Activated naive CD8-positive, alpha-beta T cell (primary cell): ENCODE measurements at regions not wholly inside any gene's neighbourhood (a gene's known extent, or its start where the extent isn't known, plus 50 kb on each side); places are given as distances from the start of the nearest gene placed in this dataset.

Experiments used
- H3K27ac Mint-ChIP-seq: one replicate; pipeline ENCODE4 v1.8.0; 2021; ENCODE audit warnings: mixed read lengths
- H3K27me3 Mint-ChIP-seq: one replicate; pipeline ENCODE4 v1.8.0; 2021; ENCODE audit warnings: mixed read lengths
- H3K36me3 Mint-ChIP-seq: one replicate; pipeline ENCODE4 v1.8.0; 2021; ENCODE audit warnings: mixed read lengths
- H3K4me1 Mint-ChIP-seq: one replicate; pipeline ENCODE4 v1.8.0; 2021; ENCODE audit warnings: low read depth, mixed read lengths
- H3K4me3 Mint-ChIP-seq: one replicate; pipeline ENCODE4 v1.8.0; 2021; ENCODE audit warnings: mild to moderate bottlenecking, mixed read lengths
- H3K9me3 Mint-ChIP-seq: one replicate; pipeline ENCODE4 v1.8.0; 2021; ENCODE audit warnings: low read depth, mixed read lengths

DNA sequence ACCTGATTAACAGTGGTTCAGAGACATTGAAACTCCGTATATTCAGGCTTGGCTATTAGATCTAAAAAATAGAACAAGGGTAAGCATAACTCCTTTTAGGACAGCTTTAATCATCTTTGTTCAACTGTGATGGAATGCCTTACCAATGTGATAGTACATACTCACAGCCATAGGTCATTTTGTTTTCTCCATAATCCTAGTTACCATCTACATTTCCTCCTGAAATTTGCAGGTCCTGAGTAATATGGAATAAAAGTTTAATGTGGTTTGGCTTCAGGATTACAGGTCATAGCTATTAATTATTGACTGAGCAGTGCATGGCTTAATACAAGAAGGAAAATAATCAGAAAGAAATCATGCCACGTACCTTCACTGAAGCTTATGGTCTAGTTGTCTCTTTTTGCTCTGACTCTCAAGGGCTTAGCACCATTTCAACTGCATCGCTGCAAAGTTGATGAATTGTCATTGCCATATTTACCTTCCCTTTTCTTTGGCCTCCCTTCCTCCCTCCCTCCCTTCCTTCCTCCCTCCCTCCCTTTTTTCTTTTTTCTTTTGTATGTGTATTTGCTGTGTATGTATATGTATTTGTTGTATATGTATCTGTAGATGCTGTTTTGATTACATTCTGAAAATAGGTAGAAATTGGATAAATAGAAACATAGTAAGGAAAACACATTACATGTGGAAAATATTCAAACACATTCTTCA is 250.9 kb upstream of the ZNF608 start:
- no peaks in the 10 kb centered on the region for H3K4me1 Mint-ChIP-seq
- H3K27me3 Mint-ChIP-seq: peaks cover 2% of the 10 kb centered on the region
- H3K36me3 Mint-ChIP-seq: no peaks in the 10 kb centered on the region
- peaks cover 4% of the 10 kb centered on the region for H3K9me3 Mint-ChIP-seq
- no peak overlapping the region for H3K27ac Mint-ChIP-seq
- H3K4me3 Mint-ChIP-seq: no peak overlapping the region

DNA sequence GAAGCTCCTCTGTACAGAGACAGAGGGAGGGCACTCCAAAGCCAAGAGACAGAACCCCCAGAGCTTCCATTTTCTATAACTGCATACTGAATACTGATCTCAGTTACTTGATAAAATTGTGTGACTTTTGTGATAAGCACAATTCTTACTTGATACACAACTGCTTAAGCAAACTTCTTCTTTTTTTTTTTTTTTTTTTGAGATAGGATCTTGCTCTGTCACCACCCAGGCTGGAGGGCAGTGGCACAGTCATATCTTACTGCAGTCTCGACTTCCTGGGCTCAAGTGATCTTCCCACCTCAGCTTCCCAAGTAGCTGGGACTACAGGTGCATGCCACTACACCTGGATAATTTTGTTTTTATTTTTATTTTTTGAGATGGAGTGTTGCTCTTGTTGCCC is 252.1 kb upstream of the ZNF608 start:
- Mint-ChIP-seq H3K27ac (no peak overlapping the region), H3K36me3 (no peaks in the 10 kb centered on the region), H3K27me3 (peaks cover 2% of the 10 kb centered on the region), H3K4me3 (no peak overlapping the region), H3K9me3 (peaks cover 4% of the 10 kb centered on the region), H3K4me1 (no peaks in the 10 kb centered on the region)

DNA sequence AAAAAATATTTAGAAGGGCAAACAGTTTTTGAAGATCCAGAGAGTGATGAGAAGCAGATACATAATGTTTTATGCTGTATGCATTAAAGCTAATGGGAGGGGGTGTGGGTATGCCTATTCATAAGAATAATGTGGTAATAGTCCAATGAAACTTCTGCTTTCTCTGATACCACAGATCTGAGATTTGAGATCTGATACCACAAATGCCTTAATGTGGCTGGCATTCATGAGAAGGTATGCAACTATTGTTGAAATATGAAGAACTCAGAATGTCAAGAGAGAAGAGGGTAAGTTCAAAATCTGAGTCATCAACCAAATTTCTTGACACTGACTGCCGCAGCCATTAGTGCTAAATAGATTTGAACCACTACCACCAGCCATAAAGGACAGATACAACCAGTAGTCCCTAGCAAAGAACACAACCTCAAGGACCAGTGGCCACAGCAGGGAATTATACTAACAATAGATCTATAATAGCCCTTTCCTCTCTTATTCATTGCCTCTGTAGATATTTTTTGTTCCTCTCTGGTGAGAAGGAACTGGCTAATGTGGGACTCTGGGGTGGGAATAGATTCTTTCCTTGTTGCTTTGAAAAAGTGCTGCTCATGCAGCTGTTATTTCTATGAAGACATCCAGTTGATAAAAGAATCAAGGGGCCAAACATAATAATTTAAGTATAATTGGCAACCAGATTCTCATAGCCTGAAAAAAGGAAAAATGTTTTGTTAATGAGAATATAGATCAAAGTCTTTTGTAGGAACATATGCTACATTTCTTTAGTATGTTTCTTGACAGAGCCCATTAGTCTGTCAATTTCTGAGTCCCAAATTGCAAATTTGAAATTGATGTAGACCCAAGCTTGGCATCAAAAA is 256.5 kb upstream of the ZNF608 start:
- Mint-ChIP-seq H3K27me3 (peaks cover 2% of the 10 kb centered on the region), H3K27ac (no peak overlapping the region), H3K4me3 (no peak overlapping the region)

DNA sequence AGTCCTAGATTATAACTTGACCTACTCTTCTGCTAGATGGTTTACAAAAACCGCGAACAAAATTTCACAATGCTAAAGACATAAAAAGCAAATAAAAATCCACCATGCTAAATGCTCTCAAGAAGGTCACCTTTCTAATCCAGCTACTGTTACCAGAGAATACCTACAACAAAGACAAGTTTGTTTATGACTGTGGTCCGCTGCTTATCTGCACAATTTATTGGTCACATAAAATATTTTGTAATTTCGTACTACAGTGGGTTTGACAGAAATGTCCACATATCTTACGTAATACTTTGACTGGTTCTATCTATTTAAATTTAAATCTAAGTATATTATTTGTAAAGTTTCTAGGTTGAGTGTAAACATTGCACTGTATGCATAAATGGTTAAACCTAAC is 257.6 kb upstream of the ZNF608 start:
- Mint-ChIP-seq H3K27me3 (peaks cover 2% of the 10 kb centered on the region), H3K27ac (no peak overlapping the region), H3K4me1 (peaks cover 2% of the 10 kb centered on the region), H3K9me3 (peaks cover 4% of the 10 kb centered on the region), H3K4me3 (no peak overlapping the region), H3K36me3 (no peaks in the 10 kb centered on the region)

More for the DNA sequence above, 256.5 kb upstream of the ZNF608 start:
- Mint-ChIP-seq H3K9me3 (peaks cover 4% of the 10 kb centered on the region), H3K36me3 (no peaks in the 10 kb centered on the region), H3K4me1 (peaks cover 2% of the 10 kb centered on the region)

DNA sequence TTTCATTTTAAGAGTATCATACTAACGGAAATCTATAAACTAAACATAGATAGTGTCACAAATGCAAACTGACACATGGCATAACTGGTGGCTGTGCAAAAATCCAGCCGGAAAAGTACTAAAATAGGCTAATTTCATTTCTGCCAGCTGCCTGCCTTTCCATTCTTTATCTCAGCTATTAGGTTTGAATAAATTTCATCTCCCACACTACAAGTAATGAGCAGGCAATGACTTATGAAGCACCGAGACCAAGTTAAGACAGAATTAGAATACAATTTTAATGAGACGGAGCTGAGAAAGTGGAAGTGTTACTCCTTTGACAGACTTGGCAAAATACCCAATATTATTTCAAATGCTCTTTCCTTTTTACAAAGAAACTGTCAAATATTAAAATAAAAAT is 258.8 kb upstream of the ZNF608 start:
- H3K4me1 Mint-ChIP-seq: peaks cover 2% of the 10 kb centered on the region
- peaks cover 4% of the 10 kb centered on the region for H3K9me3 Mint-ChIP-seq
- no peaks in the 10 kb centered on the region for H3K36me3 Mint-ChIP-seq
- H3K4me3 Mint-ChIP-seq: no peak overlapping the region
- no peaks in the 10 kb centered on the region for H3K27me3 Mint-ChIP-seq
- no peak overlapping the region for H3K27ac Mint-ChIP-seq

DNA sequence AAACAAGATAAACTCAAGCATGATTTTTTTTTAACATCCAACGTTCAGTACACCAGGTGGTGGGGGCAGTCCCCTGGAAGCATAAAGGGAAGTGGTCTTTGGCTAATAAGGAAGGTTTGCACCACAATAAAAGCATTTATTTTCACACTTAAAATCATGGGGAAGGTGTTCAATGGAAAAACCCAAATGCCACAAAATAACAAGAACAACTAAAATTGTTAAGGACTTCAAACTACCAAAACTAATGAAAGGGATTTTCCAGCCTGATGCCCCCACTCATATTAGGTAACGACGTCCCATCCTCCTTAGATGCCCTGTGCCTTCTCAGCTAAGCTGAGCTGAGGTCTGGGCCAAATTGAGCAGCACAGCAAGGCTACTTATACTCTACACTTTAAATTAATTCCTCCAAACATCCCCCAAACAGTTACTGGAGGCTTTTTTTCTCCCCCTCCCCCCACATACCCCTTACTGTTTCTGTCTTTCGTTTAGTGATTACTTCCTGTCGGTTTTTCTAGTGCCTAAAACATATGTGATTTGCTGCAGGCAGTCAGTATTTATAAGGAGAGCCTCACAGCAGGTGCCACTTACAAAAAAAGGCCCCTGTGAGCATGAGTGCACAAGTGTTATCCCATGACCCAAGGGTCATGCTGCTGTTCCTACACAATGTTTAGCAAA is 259.7 kb upstream of the ZNF608 start:
- Mint-ChIP-seq H3K9me3 (peaks cover 4% of the 10 kb centered on the region), H3K36me3 (no peaks in the 10 kb centered on the region), H3K27me3 (peaks cover 1% of the 10 kb centered on the region), H3K4me1 (peaks cover 2% of the 10 kb centered on the region), H3K27ac (no peak overlapping the region), H3K4me3 (no peak overlapping the region)

DNA sequence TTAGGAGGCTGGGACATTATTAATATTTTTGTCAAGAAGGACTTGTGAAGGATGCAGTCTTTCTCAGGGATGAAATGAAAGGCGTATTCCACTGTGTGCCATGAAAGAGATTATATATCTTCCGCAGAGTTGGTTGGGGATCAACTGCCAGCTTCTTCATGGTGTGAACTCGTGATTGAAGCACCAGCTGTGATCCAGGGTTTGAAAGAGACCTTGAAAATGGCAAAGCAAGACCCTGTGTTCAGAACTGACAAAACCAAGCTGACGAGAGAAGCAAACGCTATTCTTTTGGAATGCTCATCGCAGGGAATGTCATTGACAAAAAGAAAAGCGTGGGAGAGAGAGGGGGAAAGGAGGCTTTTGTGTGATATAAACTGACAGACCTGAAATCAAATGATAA is 263.9 kb upstream of the ZNF608 start:
- Mint-ChIP-seq H3K9me3 (no peaks in the 10 kb centered on the region), H3K4me3 (no peak overlapping the region), H3K27ac (no peak overlapping the region), H3K27me3 (peaks cover 1% of the 10 kb centered on the region), H3K4me1 (peaks cover 2% of the 10 kb centered on the region), H3K36me3 (no peaks in the 10 kb centered on the region)

DNA sequence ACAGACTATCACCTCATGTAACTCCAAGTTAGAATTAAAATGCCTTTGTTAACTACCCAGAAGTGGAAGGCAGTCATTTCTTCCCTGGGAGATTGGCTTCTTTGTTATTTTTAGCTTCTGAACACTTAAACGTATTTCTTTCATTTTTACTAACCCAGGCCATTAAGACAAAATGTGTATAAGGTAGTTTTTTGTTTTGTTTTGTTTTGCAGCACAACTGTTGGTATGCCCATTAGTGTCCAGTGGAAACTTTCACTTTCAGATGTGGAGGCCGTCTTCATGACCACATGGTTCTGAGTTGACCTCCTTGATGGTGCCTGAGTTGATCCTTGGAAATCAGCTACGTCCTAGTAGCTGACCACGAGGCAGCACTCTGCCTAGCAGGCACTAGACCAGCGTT is 264.6 kb upstream of the ZNF608 start:
- Mint-ChIP-seq H3K27ac (no peak overlapping the region), H3K27me3 (peaks cover 1% of the 10 kb centered on the region), H3K4me3 (no peak overlapping the region), H3K36me3 (no peaks in the 10 kb centered on the region), H3K4me1 (peaks cover 2% of the 10 kb centered on the region), H3K9me3 (no peaks in the 10 kb centered on the region)

DNA sequence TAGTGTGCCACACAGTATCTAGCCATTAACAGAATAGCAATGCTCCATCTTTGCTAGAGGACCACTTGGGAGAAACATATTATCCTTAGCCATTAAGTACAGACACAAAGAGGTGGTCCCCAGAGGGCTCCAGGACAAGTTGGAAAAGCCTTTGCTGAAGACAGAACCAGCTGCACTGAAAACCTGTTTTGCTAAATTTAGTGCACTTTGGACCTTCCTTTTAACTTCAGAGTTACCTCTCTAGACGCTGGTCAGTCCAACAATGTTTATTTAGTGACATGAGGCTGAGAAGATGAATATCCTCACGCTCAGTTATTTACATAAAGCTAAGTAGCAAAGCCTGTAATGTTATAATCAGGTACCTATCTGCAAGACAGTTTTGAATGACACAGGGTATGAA is 265.0 kb upstream of the ZNF608 start:
- no peaks in the 10 kb centered on the region for H3K9me3 Mint-ChIP-seq
- no peak overlapping the region for H3K4me3 Mint-ChIP-seq
- peaks cover 1% of the 10 kb centered on the region for H3K27me3 Mint-ChIP-seq
- H3K36me3 Mint-ChIP-seq: no peaks in the 10 kb centered on the region
- peaks cover 1% of the 10 kb centered on the region for H3K4me1 Mint-ChIP-seq
- no peak overlapping the region for H3K27ac Mint-ChIP-seq

DNA sequence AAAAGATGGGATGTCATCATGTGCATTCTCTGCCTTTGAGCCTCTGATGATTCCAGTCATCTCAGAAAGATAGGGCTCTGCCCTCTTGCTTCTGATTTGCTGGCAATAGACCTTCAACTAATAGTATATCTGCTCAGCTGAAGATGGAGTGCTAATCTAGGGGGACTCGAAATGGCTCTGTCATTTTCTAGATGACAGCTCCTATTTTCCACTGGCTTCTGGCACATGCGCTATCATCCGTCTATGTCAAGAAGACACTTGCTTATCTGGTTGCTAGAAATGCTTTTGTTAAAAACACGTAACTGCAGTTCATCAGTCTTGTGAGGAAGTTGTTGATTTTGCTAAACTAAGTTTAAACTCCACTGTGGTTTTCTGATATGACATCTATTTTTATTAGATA is 265.5 kb upstream of the ZNF608 start:
- H3K27ac Mint-ChIP-seq: no peak overlapping the region
- H3K4me3 Mint-ChIP-seq: no peak overlapping the region
- peaks cover 1% of the 10 kb centered on the region for H3K27me3 Mint-ChIP-seq
- no peaks in the 10 kb centered on the region for H3K9me3 Mint-ChIP-seq
- H3K36me3 Mint-ChIP-seq: no peaks in the 10 kb centered on the region
- no peaks in the 10 kb centered on the region for H3K4me1 Mint-ChIP-seq

DNA sequence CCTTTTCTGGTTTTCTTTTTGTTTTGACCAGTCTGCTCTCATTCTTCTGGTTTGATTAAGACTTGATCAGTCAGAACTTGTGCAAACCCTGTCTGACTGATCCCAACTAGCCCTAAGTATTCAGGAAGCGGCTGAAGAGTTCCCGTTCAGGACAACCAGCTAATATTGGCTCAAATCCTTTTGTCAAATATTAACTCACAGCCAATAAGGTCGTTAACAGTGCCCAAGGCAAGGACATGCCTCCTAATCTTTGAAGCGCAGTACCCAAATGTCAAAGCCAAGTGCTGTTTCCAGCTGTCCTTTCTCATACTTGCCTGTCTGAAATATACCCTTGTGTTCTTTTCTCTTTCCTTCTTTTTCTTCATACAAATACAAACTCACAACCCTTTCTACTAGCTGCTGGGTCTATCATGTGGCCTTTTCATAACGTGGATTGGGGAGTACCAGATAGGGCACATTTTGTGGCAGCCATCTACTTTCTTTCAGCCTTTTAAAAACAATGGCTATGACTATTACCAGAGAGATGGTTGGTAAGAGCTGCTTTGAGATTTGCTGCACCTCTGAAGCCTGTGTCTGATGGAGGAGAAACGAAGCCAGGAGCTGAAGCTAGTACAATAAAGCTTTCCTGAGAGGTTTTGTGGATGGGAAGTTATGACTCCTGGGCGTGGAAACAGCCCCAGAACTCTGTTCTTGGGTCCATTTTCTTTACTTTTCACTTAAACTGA is 266.4 kb upstream of the ZNF608 start:
- H3K27ac Mint-ChIP-seq: no peak overlapping the region
- H3K27me3 Mint-ChIP-seq: peaks cover 1% of the 10 kb centered on the region
- H3K4me1 Mint-ChIP-seq: no peaks in the 10 kb centered on the region
- H3K9me3 Mint-ChIP-seq: no peaks in the 10 kb centered on the region
- no peak overlapping the region for H3K4me3 Mint-ChIP-seq
- H3K36me3 Mint-ChIP-seq: no peaks in the 10 kb centered on the region

DNA sequence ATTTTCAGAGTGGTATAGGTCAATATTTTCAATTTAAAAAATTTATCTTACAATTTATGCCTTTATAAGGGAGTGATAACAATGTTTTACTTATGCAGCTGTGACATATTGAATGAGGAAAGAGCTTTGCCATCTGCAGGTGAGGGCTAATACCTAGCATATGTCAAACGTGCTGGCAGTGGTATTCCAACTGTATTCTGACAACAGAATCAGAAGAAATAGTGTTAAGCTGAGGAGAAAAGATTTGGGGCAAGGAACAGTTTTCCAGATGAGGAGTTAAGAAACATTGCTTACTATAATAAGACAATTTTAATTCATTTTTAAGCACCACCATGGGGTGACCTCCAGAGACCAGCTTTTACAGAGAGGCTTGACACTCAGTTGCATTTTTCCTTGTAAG is 267.8 kb upstream of the ZNF608 start:
- H3K27me3 Mint-ChIP-seq: peaks cover 4% of the 10 kb centered on the region

DNA sequence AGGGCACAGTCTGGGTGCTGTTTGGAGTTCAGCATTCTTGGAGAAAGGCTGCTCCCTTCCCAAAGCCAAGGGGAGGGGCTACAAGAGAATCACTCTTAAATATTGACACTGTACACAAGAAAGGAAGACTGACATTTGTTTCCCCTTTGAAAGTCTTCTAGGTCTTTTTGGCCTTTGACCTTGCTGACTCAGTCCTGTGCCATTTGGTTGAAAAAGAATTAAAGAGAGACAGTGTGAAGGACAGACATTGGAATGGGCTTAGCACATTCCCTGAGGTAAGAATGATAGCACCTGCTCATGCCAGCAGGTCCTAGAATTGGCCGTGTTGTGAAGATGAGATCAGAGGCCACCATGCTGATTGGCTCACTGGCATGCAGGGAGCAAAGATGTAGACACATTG is 271.4 kb upstream of the ZNF608 start:
- Mint-ChIP-seq H3K27me3 (peaks cover 2% of the 10 kb centered on the region), H3K36me3 (no peaks in the 10 kb centered on the region), H3K27ac (no peak overlapping the region), H3K4me3 (no peak overlapping the region), H3K9me3 (no peaks in the 10 kb centered on the region), H3K4me1 (no peaks in the 10 kb centered on the region)

More for the DNA sequence above, 267.8 kb upstream of the ZNF608 start:
- H3K36me3 Mint-ChIP-seq: no peaks in the 10 kb centered on the region
- no peak overlapping the region for H3K4me3 Mint-ChIP-seq
- no peak overlapping the region for H3K27ac Mint-ChIP-seq
- no peaks in the 10 kb centered on the region for H3K9me3 Mint-ChIP-seq
- no peaks in the 10 kb centered on the region for H3K4me1 Mint-ChIP-seq

DNA sequence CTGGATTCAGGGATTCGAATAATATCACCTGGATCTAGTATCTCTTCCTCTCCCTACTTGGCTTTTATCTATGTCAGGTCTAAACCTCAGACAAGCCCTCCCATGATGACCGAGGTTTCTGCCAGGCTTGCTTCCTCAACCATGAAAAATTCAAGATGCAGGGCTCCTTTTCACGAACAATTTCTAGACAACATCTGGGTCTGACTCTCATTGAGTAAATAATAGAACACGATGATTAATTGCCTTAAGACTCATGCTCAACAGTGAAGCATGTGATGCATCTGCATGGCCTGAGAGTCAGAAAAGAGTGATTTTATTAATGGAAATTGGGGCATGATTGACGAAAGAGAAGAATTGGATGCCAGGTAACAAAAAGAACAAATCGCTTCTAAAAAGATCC is 277.2 kb upstream of the ZNF608 start:
- Mint-ChIP-seq H3K27ac (no peak overlapping the region), H3K27me3 (peaks cover 2% of the 10 kb centered on the region), H3K9me3 (no peaks in the 10 kb centered on the region), H3K4me3 (no peak overlapping the region), H3K36me3 (no peaks in the 10 kb centered on the region), H3K4me1 (no peaks in the 10 kb centered on the region)
